Common myeloid progenitor, CD34-positive (primary cell): ENCODE measurements at regions not wholly inside any gene's neighbourhood (a gene's known extent, or its start where the extent isn't known, plus 50 kb on each side); places are given as distances from the start of the nearest gene placed in this dataset.
"Not testable (repeated sequence)": the region's sequence is repeated elsewhere in the genome, so short reads cannot be mapped to it uniquely, and the experiment has no call there.

ENCODE experiments used
- CTCF ChIA-PET: fragments of 350-600 bp; sonication (Branson Sonifier 250); formaldehyde crosslinking; loops from one replicate; lab custom pipeline; 2021; ENCODE audit warnings: antibody characterized with exemption; lab: Charles Lee
- POLR2A ChIA-PET: fragments of 350-600 bp; sonication (Branson Sonifier 250); formaldehyde crosslinking; loops from one replicate; lab custom pipeline; 2021; ENCODE audit warnings: antibody characterized with exemption; lab: Charles Lee
- DNase-seq, 3 donors: peaks; one replicate each; pipeline versions ENCODE4 v3.0.0 to v3.0.0-alpha.2; 2013
- H3K27ac ChIP-seq, 2 experiments: 1 replicate in 1 of 2; 2 replicates in 1 of 2; pipeline ENCODE4 v1.7.0; 2013; ENCODE audit warnings: inconsistent platforms in 2 of 2, low read length in 2 of 2, mild to moderate bottlenecking in 2 of 2, low read depth in 1 of 2, moderate library complexity in 1 of 2; ENCODE audit not compliant: severe bottlenecking in 2 of 2, insufficient read depth in 1 of 2, poor library complexity in 1 of 2
- H3K27me3 ChIP-seq, 5 experiments: replicated peaks in 2 of 5; 1 replicate in 3 of 5; 2 replicates in 2 of 5; pipeline versions ENCODE4 v1.6.1 to v1.7.0; 2013; ENCODE audit warnings: low read length in 4 of 5, mild to moderate bottlenecking in 2 of 5, moderate library complexity in 2 of 5, inconsistent platforms in 1 of 5; ENCODE audit not compliant: insufficient read depth in 5 of 5, control insufficient read depth in 4 of 5
- H3K36me3 ChIP-seq, 4 experiments: 1 replicate in 2 of 4; 2 replicates in 2 of 4; pipeline versions ENCODE4 v1.6.1 to v1.7.0; 2013; ENCODE audit warnings: low read length in 3 of 4, control low read depth in 1 of 4, mild to moderate bottlenecking in 1 of 4; ENCODE audit not compliant: control insufficient read depth in 4 of 4, insufficient read depth in 4 of 4
- H3K4me1 ChIP-seq, 4 experiments: 1 replicate in 3 of 4; 2 replicates in 1 of 4; pipeline versions ENCODE4 v1.6.1 to v1.7.1; 2013; ENCODE audit warnings: low read length in 3 of 4, mild to moderate bottlenecking in 3 of 4, control low read depth in 1 of 4, inconsistent platforms in 1 of 4, moderate library complexity in 1 of 4; ENCODE audit not compliant: control insufficient read depth in 4 of 4, insufficient read depth in 4 of 4; ENCODE audit errors: control extremely low read depth in 1 of 4
- H3K4me3 ChIP-seq, 7 experiments: 1 replicate in 4 of 7; 2 replicates in 3 of 7; pipeline versions ENCODE4 v1.5.1 to v1.7.0; 2013; ENCODE audit warnings: mild to moderate bottlenecking in 7 of 7, low read length in 6 of 7, moderate library complexity in 6 of 7, inconsistent platforms in 2 of 7, low read depth in 2 of 7, control low read depth in 1 of 7; ENCODE audit not compliant: insufficient read depth in 4 of 7, control insufficient read depth in 1 of 7; ENCODE audit errors: extremely low read depth in 1 of 7
- H3K9me3 ChIP-seq, 5 experiments: 1 replicate in 4 of 5; 2 replicates in 1 of 5; pipeline versions ENCODE4 v1.6.1 to v1.7.1; 2013; ENCODE audit warnings: low read length in 4 of 5, mild to moderate bottlenecking in 2 of 5, inconsistent platforms in 1 of 5, low read depth in 1 of 5, moderate library complexity in 1 of 5; ENCODE audit not compliant: control insufficient read depth in 4 of 5, insufficient read depth in 2 of 5; ENCODE audit errors: control extremely low read depth in 1 of 5
- WGBS: methylation state at CpG from one replicate; pipeline ENCODE4 v1.1.5; 2013; ENCODE audit not compliant: insufficient coverage; 5-methylcytosine and 5-hydroxymethylcytosine counted together

- H3K4me3 ChIP-seq, POLR2A ChIA-PET, H3K27me3 ChIP-seq, DNase-seq, H3K4me1 ChIP-seq, CTCF ChIA-PET, H3K27ac ChIP-seq, H3K9me3 ChIP-seq, H3K36me3 ChIP-seq: not testable (repeated sequence)
- WGBS: 95% methylated on average over 23 of the region's 29 CpGs
These were observed 158.6 kb downstream of the SPIN4 start for GRCh38 chrX:63192366-63193041.

- no peaks in the 10 kb centered on the region for H3K36me3 ChIP-seq
- H3K27me3 ChIP-seq: no peaks in the 10 kb centered on the region
- no peaks in the 10 kb centered on the region for H3K9me3 ChIP-seq
- no peak overlapping the region for H3K27ac ChIP-seq
- ChIA-PET POLR2A (no interaction called here), CTCF (no interaction called here)
- H3K4me3 ChIP-seq: no peak overlapping the region
- no peak for DNase-seq
- WGBS: 67% methylated on average over 1 of the region's 1 CpG
- no peaks in the 10 kb centered on the region for H3K4me1 ChIP-seq
These were observed 165.0 kb downstream of the SPIN4 start for GRCh38 chrX:63186137-63186536.

- H3K9me3 ChIP-seq, H3K4me3 ChIP-seq, H3K36me3 ChIP-seq, H3K27me3 ChIP-seq, DNase-seq, H3K4me1 ChIP-seq, H3K27ac ChIP-seq, POLR2A ChIA-PET, CTCF ChIA-PET: not testable (repeated sequence)
- WGBS: no CpG with 5 or more reads among the region's 3 CpGs
These were observed 171.3 kb downstream of the SPIN4 start for GRCh38 chrX:63179852-63180251.

- POLR2A ChIA-PET: not testable (repeated sequence)
These were observed 174.6 kb downstream of the SPIN4 start for GRCh38 chrX:63176578-63176977.

GRCh38 chrX:63173841-63174718, 177.1 kb downstream of the SPIN4 start:
- H3K36me3 ChIP-seq, H3K27me3 ChIP-seq, H3K27ac ChIP-seq, H3K9me3 ChIP-seq, DNase-seq, H3K4me3 ChIP-seq, CTCF ChIA-PET, H3K4me1 ChIP-seq, POLR2A ChIA-PET: not testable (repeated sequence)
- WGBS: no CpG with 5 or more reads among the region's 8 CpGs

More at GRCh38 chrX:63176578-63176977, 174.6 kb downstream of the SPIN4 start:
- H3K36me3 ChIP-seq, H3K4me1 ChIP-seq, DNase-seq, H3K27me3 ChIP-seq, H3K27ac ChIP-seq, CTCF ChIA-PET, H3K9me3 ChIP-seq, H3K4me3 ChIP-seq: not testable (repeated sequence)
- no CpG with 5 or more reads among the region's 4 CpGs for WGBS

- CTCF ChIA-PET, H3K4me3 ChIP-seq, H3K36me3 ChIP-seq, DNase-seq, POLR2A ChIA-PET, H3K27ac ChIP-seq, H3K4me1 ChIP-seq, H3K9me3 ChIP-seq, H3K27me3 ChIP-seq: not testable (repeated sequence)
- no CpG with 5 or more reads among the region's 4 CpGs for WGBS
These were observed 181.7 kb downstream of the SPIN4 start for GRCh38 chrX:63169416-63169815.

- H3K27ac ChIP-seq, DNase-seq, H3K9me3 ChIP-seq, H3K4me3 ChIP-seq, H3K36me3 ChIP-seq, POLR2A ChIA-PET, CTCF ChIA-PET, H3K4me1 ChIP-seq, H3K27me3 ChIP-seq: not testable (repeated sequence)
- no CpG with 5 or more reads among the region's 1 CpG for WGBS
These were observed 182.2 kb downstream of the SPIN4 start for GRCh38 chrX:63168949-63169348.
